Fibroblast of mammary gland (primary cell): ENCODE measurements at regions not wholly inside any gene's neighbourhood (a gene's known extent, or its start where the extent isn't known, plus 50 kb on each side); places are given as distances from the start of the nearest gene placed in this dataset.
"Not testable (repeated sequence)": the region's sequence is repeated elsewhere in the genome, so short reads cannot be mapped to it uniquely, and the experiment has no call there.

Experiments used
- DNase-seq: peaks from one replicate; pipeline ENCODE4 v3.0.0-alpha.2; 2010; ENCODE audit warnings: low read depth
- H3K4me3 ChIP-seq: 2 replicates; pipeline ENCODE4 v1.5.1; 2011; ENCODE audit warnings: low read depth, mild to moderate bottlenecking, low read length, moderate library complexity; ENCODE audit not compliant: control insufficient read depth
- CTCF ChIP-seq: conservative IDR thresholded peaks from 2 replicates; pipeline ENCODE4 v1.5.1; 2011; ENCODE audit warnings: low read depth, low read length, inconsistent platforms; ENCODE audit not compliant: control insufficient read depth, insufficient read depth

GRCh38 chr12:105523164-105524057, 192.9 kb downstream of the C12orf75 start:
- TF ChIP-seq CTCF, result no peak
- no peak overlapping the region for H3K4me3 ChIP-seq
- DNase-seq, result peak; percentile 84

- no peak for TF ChIP-seq CTCF
- H3K4me3 ChIP-seq, result no peak overlapping the region
- DNase-seq, result peak; percentile 11
Measured at GRCh38 chr12:105524961-105525360, 194.5 kb downstream of the C12orf75 start.

- DNase-seq, result no peak
- TF ChIP-seq CTCF, result no peak
- H3K4me3 ChIP-seq, result no peak overlapping the region
Measured at GRCh38 chr12:105534068-105534467, 203.6 kb downstream of the C12orf75 start.

GRCh38 chr12:105535033-105535432, 204.5 kb downstream of the C12orf75 start:
- not testable (repeated sequence) for DNase-seq, H3K4me3 ChIP-seq

GRCh38 chr12:105538880-105539279, 208.4 kb downstream of the C12orf75 start:
- TF ChIP-seq CTCF, result no peak
- DNase-seq, result peak; percentile 12
- H3K4me3 ChIP-seq, result no peak overlapping the region

- H3K4me3 ChIP-seq, result no peak overlapping the region
- no peak for DNase-seq
- no peak for TF ChIP-seq CTCF
Measured at GRCh38 chr12:105539735-105540134, 209.2 kb downstream of the C12orf75 start.

GRCh38 chr12:105547786-105548185, 217.3 kb downstream of the C12orf75 start:
- H3K4me3 ChIP-seq, result no peak overlapping the region
- no peak for DNase-seq
- no peak for TF ChIP-seq CTCF
